GM08714 (cell line): ENCODE measurements at regions not wholly inside any gene's neighbourhood (a gene's known extent, or its start where the extent isn't known, plus 50 kb on each side); places are given as distances from the start of the nearest gene placed in this dataset.
"Not testable (repeated sequence)": the region's sequence is repeated elsewhere in the genome, so short reads cannot be mapped to it uniquely, and the experiment has no call there.

ENCODE experiments used
- H3K4me3 ChIP-seq: fragments of 200-500 bp; sonication (Bioruptor generic); 2 replicates; pipeline ENCODE4 v1.5.1; 2014; ENCODE audit warnings: mild to moderate bottlenecking, low read length, inconsistent platforms
- ZNF274 ChIP-seq: IDR thresholded peaks from 2 replicates; pipeline ENCODE4 v1.6.1; 2012; ENCODE audit warnings: mild to moderate bottlenecking, low read depth, low read length

DNA sequence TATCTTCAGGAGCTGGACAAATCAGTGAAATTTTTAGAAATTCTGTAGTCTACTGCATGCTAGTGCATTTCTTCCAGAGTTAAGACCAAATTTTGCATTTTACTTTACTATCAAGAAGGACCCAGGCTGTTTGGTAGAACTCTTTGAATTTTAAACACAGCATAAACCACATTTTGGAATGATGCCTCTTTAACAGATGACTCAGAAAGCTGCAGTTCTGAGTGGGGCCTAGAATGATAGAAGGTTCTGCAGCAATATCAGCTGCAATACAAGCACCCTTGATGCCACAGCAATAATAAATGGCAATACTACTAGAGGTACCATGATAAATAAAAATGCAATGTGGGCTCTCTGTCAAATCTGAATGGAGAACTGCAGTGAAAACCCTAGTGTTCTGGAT lies 198.7 kb downstream of the TMA16 start:
- TF ChIP-seq ZNF274 = no peak
- no peak overlapping the region for H3K4me3 ChIP-seq

DNA sequence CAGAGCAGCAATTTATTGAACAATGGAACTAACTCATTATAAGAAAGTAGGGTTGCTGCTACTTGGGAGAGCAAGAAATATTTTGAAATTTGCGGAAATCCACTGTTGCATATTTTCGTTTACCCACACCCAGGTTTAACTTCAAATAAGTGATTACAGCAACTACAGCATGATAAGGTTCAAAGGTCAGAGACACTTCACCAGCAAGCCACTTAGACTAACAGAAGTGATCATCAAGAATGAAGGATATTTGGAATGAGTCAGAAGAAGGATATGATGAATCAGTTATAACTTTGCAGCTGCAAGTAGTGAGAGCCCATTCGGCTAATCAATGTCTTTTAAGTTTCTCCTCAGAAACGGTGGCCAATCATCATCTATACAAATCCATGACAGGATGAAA lies 199.3 kb downstream of the TMA16 start:
- TF ChIP-seq ZNF274 = no peak
- H3K4me3 ChIP-seq = no peak overlapping the region

DNA sequence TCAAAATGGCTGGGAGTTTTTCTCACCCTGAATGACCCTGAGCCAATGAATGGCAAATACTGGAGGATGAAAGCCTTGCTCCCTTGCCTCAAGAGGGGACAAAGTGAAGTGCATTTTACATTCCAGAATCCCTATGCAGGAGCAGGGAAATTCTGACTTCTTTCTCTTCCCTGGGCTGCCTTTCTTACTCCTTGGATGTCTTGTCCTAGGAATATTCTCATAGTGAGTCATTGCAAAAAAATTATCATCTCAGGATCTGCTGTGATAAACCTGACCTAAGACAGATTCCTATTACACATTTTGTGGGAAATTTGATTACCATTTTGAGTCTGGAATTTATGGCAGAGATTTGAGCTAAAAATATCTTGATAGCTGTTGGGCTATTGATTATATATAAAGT lies 199.9 kb downstream of the TMA16 start:
- no peak overlapping the region for H3K4me3 ChIP-seq
- TF ChIP-seq ZNF274 = no peak

DNA sequence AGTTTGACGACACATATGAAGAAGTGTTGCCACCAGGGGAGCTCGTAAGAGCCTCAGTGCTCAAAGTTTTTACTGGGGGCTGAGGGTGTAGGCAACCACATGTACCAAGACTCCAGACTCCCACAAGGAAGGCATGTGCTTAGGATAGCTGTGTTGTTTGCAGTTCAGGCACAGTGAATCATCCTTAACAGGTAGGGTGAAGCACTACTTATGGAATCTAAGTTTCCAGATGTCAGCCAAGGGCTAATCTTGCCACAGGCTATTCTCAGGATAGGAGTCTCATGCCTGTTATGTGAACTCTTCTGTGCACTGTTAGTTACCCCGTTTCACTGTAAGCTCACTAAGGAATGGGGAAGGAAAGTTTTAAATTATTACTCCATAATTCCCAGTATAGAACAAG lies 202.6 kb downstream of the TMA16 start:
- no peak for TF ChIP-seq ZNF274
- no peak overlapping the region for H3K4me3 ChIP-seq

DNA sequence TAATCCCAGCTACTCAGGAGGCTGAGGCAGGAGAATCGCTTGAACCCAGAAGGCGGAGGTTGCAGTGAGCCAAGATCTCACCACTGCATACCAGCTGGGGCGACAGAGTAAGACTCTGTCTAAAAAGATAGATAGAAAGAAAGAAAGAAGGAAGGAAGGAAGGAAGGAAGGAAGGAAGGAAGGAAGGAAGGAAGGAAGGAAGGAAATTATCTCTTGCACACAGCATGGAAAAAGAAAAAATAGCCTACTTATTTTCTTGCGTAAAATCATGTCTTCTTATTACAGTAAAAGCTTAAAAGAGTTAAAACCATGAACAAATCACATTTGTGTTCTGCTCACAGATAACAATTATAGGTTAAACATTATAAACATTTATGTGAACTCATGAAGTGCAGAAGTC lies 205.9 kb downstream of the TMA16 start:
- H3K4me3 ChIP-seq = not testable (repeated sequence)

DNA sequence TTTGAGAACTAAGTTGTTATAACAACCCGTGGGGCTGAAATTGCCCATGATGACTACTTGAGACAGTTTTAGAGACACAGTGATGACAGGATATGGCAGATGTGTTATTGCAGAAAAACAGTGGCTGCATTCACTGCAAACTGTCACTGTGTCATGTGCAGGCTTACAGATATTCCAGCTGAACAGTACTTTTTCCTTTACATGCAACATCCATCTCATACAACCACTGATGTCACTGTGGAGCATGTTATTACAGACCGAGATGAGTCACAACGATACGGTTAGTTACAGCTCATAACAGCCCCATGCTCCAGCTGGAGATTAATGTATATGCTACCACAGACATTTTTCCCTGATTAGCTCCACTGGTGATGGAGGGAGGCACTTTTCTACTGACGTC lies 207.4 kb downstream of the TMA16 start:
- TF ChIP-seq ZNF274 = no peak
- no peak overlapping the region for H3K4me3 ChIP-seq

DNA sequence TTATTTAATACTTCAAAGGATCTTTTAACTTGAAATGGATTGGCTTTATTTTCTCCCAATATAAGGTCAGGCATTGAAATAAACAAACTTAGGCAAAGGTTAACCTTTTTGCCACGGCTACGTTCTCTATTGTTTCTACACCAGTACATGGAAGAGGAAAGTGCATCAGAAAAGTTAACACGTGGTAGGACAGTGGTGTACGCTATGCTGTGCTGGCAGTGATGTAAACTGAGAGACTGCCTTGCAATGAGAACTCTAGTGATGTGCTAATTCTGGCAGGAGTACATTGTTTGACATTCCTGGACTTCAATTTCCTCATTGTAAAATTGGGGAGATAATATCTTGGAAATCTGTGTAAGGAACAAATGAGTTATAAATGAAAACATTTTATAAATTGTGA lies 208.2 kb downstream of the TMA16 start:
- no peak overlapping the region for H3K4me3 ChIP-seq
- no peak for TF ChIP-seq ZNF274

DNA sequence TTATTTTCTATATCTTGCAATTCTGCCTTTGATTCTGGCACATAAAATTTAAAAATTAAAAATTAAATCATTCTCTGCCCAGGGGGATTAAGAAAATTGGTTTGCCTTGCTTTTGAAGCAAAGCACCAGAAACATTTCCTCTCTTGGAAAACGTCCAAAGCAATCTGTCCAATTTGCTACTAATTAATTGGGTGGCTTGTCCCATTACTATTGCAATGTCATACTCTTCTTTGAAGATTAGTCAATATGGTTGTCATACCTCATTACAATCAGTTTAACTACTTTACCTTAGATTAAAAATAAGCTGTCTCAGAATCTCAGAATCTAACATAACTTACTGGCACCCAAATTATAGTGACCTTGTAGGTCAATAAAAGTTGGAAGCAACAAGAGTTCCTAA lies 208.8 kb downstream of the TMA16 start:
- no peak overlapping the region for H3K4me3 ChIP-seq
- no peak for TF ChIP-seq ZNF274

DNA sequence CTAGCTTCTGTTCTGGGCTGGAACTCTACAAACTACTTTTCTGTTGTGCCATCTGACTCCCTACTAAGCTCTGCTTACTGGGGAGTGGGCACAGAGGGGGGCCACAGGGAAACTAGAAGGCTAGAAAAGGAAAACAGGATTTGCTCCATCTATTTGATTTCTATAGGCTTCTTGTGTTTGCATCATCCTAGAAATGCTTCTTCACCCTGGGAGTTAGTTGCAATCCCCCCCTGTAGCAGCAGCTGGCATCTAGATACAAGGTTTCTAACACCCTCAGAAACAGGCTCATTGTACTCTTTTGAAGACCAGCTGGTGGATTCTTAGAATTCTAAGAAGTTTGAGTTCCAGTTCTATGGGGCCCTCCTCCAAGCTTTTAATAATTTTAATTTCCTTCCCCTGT lies 213.4 kb downstream of the TMA16 start:
- H3K4me3 ChIP-seq = no peak overlapping the region
- TF ChIP-seq ZNF274 = no peak

DNA sequence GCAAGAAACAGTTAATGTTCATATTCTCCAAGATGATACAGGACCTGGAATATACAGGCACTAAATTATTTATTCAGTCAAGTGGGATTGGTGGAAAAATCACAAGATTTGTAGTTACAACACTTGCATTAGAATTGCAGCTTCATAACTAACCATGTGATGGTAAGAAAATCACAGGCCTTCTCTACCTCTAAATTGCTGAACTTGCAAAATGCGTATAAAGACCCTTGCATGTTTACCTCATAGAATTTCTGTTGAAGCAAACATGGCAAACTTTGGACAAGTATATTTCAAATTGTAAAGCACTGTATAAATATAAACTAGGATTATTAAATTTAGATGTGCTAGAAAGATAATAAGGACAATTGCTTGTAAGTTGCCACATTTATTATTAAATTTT lies 215.1 kb downstream of the TMA16 start:
- no peak overlapping the region for H3K4me3 ChIP-seq
- TF ChIP-seq ZNF274 = no peak

DNA sequence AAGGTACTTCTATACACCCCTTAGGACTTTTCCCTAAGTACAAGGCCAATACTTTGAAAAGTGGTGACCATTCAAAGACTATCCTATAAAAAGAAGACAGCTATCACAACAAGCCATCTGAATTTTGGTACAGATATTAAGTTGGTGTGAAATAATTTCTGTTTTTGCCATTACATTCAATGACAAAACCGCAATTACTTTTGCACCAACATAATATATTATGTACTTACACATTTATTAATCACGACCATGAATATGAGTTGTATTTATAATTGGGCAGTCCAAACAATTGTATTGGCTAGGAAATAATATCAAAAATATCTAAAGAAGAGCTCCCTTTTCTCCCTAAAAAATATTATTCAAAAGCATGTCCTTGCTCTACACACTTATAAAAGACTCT lies 215.7 kb downstream of the TMA16 start:
- H3K4me3 ChIP-seq = no peak overlapping the region
- no peak for TF ChIP-seq ZNF274

DNA sequence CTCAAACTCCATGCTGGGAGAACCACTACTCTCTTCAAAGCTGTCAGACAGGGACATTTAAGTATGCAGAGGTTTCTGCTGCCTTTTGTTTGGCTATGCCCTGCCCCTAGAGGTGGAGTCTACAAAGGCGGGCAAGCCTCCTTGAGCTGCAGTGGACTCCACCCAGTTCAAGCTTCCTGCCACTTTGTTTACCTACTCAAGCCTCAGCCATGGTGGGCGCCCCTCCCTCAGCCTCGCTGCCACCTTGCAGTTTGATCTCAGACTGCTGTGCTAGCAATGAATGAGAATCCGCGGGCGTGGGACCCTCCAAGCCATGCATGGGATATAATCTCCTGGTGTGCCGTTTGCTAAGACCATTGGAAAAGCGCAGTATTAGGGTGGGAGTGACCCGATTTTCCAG lies 230.0 kb downstream of the TMA16 start:
- not testable (repeated sequence) for H3K4me3 ChIP-seq

DNA sequence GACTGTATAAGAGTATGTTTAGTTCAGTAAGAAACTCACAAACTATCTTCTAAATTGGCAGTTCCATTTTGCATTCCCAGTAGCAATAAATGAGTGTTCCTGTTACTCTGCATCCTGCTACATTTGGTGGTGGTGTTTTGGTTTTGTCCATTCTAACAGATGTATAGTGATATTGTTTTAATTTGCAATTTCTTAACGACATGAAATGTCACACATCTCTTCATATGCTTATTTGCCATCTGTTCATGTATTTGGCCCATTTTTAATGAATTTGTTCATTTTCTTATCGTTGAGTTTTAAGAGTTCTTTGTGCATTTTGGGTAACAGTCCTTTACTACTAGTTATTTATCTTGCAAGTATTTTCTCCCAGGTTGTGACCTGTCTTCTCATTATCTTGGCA lies 232.2 kb downstream of the TMA16 start:
- H3K4me3 ChIP-seq = no peak overlapping the region
- no peak for TF ChIP-seq ZNF274

DNA sequence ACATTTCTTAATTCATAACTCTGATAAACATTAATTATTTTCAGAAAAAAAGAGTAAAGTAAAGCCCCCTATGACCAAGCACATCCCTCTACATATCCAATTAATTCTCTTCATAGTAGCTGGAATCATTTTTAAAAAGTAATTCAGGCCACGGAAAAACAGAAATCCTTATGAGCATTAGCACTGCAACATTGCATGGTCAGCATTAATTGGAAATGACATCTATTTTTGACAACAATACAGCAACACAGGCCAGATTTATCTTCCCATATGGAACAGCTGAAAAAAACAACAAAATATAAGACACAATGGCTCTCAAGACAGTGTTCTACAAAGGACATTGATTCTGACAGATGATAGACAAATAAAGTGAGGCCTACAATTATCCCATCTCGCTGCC lies 236.6 kb downstream of the TMA16 start:
- TF ChIP-seq ZNF274 = no peak
- no peak overlapping the region for H3K4me3 ChIP-seq

DNA sequence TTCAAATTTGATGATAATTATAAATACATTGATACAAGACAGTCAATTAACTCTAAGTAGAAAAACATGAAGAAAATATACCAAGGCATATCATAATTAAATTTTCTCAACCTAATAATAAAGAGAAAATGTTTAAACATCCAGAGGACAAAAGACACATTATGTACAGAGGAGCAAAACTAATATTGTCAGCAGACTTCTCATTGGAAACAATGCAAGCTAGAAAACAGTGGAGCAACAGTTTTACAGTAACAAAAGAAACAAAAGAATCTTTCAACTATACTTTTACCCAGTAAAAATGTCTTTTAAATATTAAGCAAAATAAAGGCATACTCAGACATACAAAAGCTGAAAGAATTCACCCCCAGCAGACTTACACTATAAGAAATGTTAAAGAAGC lies 238.0 kb downstream of the TMA16 start:
- TF ChIP-seq ZNF274 = no peak
- H3K4me3 ChIP-seq = no peak overlapping the region

DNA sequence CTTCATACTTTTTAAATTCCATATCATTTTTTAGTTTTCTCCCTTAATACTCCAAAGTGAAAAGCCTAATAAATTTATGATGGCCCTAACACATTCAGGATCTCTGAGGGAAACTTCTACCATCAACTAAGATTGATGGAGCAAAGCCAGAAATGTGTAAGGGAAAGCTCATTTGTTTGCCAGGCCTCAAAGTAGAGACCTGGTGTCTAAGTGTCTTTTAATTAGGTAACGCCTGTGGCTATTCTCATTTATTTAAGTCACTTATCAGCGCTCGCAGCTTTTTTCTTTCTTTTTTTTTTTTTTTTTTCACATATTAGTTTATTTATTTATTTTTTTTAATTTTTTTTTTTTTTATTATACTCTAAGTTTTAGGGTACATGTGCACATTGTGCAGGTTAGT lies 242.4 kb downstream of the TMA16 start:
- TF ChIP-seq ZNF274 = no peak
- H3K4me3 ChIP-seq = no peak overlapping the region

DNA sequence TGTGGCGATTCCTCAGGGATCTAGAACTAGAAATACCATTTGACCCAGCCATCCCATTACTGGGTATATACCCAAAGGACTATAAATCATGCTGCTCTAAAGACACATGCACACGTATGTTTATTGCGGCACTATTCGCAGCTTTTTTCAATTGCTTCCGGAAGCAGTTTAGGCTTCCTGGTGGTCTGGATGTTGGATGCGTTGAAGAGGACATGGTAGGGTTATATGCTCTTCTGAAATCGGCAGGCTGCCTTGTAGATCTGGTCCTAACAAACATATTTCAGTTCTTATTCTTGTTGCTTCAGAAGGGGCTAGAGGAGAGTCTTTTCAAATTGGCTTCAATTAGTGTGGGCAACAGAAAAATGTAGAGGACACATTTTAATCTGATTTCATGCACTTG lies 243.4 kb downstream of the TMA16 start:
- not testable (repeated sequence) for H3K4me3 ChIP-seq
